Bronchial epithelial cell (primary cell): ENCODE measurements at regions not wholly inside any gene's neighbourhood (a gene's known extent, or its start where the extent isn't known, plus 50 kb on each side); places are given as distances from the start of the nearest gene placed in this dataset.

Source experiments
- DNase-seq: peaks from one replicate; pipeline ENCODE4 v3.0.0-alpha.2; 2010; ENCODE audit warnings: low read depth
- FAIRE-seq: peaks from 2 replicates; lab custom pipeline; 2011; peaks lifted over from hg19 to GRCh38; lab: Jason Lieb, UNC
- H3K27me3 ChIP-seq: 2 replicates; pipeline ENCODE4 v1.5.1; 2011; ENCODE audit warnings: low read length; ENCODE audit not compliant: control insufficient read depth, insufficient read depth
- H3K36me3 ChIP-seq: 2 replicates; pipeline ENCODE4 v1.5.1; 2011; ENCODE audit warnings: low read length; ENCODE audit not compliant: control insufficient read depth, insufficient read depth
- H3K4me3 ChIP-seq: 2 replicates; pipeline ENCODE4 v1.5.1; 2011; ENCODE audit warnings: mild to moderate bottlenecking, low read depth, low read length, control low read depth
- TF ChIP-seq, protein P1 (sequence below): IDR thresholded peaks from 2 replicates; pipeline ENCODE4 v1.5.1; 2011; ENCODE audit warnings: mild to moderate bottlenecking, moderate library complexity, low read length, control low read depth, inconsistent platforms; ENCODE audit not compliant: insufficient read depth, severe bottlenecking

DNA sequence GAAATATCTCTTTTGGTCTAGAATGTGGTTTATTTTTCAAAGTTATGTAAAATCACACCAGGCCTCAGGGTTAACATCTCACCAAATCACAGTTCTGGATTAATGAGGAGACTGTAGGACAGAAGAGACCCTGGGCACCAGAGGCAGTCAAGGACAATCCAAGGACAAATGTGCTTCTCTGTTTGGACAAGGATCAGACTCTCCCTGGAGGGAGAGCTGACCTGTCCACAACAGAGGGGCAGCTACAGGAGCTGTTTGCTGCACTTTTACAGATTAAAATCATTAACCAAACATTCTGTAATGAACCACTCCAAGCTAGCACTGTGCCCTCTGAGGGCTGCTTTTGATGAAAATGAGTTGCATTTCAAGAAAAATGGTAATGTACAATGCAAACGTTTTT is 690.6 kb upstream of the SLC8A1 start:
- Histone ChIP-seq H3K27me3 (no peaks in the 10 kb centered on the region), H3K4me3 (no peak overlapping the region), H3K36me3 (no peaks in the 10 kb centered on the region)
- FAIRE-seq = no peak
- TF ChIP-seq, protein P1, sequence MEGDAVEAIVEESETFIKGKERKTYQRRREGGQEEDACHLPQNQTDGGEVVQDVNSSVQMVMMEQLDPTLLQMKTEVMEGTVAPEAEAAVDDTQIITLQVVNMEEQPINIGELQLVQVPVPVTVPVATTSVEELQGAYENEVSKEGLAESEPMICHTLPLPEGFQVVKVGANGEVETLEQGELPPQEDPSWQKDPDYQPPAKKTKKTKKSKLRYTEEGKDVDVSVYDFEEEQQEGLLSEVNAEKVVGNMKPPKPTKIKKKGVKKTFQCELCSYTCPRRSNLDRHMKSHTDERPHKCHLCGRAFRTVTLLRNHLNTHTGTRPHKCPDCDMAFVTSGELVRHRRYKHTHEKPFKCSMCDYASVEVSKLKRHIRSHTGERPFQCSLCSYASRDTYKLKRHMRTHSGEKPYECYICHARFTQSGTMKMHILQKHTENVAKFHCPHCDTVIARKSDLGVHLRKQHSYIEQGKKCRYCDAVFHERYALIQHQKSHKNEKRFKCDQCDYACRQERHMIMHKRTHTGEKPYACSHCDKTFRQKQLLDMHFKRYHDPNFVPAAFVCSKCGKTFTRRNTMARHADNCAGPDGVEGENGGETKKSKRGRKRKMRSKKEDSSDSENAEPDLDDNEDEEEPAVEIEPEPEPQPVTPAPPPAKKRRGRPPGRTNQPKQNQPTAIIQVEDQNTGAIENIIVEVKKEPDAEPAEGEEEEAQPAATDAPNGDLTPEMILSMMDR = no peak
- no peak for DNase-seq

GRCh38 chr2:41145066-41145465 is 693.2 kb upstream of the SLC8A1 start:
- H3K36me3 ChIP-seq = no peaks in the 10 kb centered on the region
- DNase-seq = no peak
- no peak overlapping the region for H3K4me3 ChIP-seq
- FAIRE-seq = no peak
- TF ChIP-seq, protein P1 = no peak
- no peaks in the 10 kb centered on the region for H3K27me3 ChIP-seq

DNA sequence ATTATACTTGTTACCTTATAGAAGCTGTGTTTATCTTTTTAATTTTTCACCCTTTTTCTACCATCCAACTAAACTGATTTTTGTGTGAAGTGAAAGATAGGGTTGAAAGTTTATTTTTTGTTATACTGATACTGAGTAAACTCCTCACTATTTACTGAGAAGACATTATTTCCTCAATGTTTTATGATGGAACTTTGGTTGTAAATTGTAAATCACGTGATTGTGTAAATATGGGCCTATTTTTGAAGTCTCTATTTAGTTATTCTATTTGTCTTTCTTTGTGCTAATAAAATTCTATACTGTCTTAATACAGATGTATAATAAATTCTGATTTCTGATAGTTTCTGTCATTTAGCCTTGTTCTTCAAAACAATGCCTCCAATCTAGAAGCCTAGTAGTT is 697.2 kb upstream of the SLC8A1 start:
- DNase-seq = no peak
- FAIRE-seq = no peak
- H3K36me3 ChIP-seq = no peaks in the 10 kb centered on the region
- no peaks in the 10 kb centered on the region for H3K27me3 ChIP-seq
- no peak overlapping the region for H3K4me3 ChIP-seq
- TF ChIP-seq, protein P1 = no peak

DNA sequence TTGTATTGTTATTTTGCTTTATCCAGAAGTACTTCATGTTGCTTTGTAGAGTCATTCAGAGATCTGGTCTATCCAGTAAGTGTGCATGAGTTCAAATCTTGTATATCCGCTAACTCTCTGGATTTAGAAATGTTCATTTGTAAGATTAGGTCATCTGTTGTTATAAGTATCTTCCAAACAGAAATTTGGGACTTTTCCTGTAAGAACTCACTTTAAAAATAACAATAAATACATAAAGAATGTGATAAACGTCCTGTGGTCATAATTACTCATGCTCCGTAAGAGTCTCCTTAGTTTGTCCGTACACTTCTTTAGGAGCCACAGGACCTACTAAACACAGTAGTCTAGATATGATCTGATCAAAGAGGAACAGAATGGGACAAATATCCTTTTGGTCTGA is 699.9 kb upstream of the SLC8A1 start:
- Histone ChIP-seq H3K27me3 (no peaks in the 10 kb centered on the region), H3K36me3 (no peaks in the 10 kb centered on the region), H3K4me3 (no peak overlapping the region)
- FAIRE-seq (no peak), DNase-seq (no peak)
- TF ChIP-seq, protein P1 = no peak

GRCh38 chr2:41152318-41152717 is 700.4 kb upstream of the SLC8A1 start:
- H3K27me3 ChIP-seq = no peaks in the 10 kb centered on the region
- FAIRE-seq (no peak), DNase-seq (no peak)
- TF ChIP-seq, protein P1 = no peak
- no peaks in the 10 kb centered on the region for H3K36me3 ChIP-seq
- H3K4me3 ChIP-seq = no peak overlapping the region

GRCh38 chr2:41160439-41160838 is 708.5 kb upstream of the SLC8A1 start:
- Histone ChIP-seq H3K4me3 (no peak overlapping the region), H3K27me3 (no peaks in the 10 kb centered on the region), H3K36me3 (no peaks in the 10 kb centered on the region)
- TF ChIP-seq, protein P1 = no peak
- DNase-seq = peak; percentile 4
- no peak for FAIRE-seq
